ENCODE measurements at regions not wholly inside any gene's neighbourhood (a gene's known extent, or its start where the extent isn't known, plus 50 kb on each side); places are given as distances from the start of the nearest gene placed in this dataset.

- H3K4me3 ChIP-seq (ENCODE audit: low read length), result no peak overlapping the region
- no peak for DNase-seq (ENCODE audit: low read depth)
- TF ChIP-seq, protein P1, sequence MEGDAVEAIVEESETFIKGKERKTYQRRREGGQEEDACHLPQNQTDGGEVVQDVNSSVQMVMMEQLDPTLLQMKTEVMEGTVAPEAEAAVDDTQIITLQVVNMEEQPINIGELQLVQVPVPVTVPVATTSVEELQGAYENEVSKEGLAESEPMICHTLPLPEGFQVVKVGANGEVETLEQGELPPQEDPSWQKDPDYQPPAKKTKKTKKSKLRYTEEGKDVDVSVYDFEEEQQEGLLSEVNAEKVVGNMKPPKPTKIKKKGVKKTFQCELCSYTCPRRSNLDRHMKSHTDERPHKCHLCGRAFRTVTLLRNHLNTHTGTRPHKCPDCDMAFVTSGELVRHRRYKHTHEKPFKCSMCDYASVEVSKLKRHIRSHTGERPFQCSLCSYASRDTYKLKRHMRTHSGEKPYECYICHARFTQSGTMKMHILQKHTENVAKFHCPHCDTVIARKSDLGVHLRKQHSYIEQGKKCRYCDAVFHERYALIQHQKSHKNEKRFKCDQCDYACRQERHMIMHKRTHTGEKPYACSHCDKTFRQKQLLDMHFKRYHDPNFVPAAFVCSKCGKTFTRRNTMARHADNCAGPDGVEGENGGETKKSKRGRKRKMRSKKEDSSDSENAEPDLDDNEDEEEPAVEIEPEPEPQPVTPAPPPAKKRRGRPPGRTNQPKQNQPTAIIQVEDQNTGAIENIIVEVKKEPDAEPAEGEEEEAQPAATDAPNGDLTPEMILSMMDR (conservative IDR thresholded peaks at IDR 0.05; ENCODE audit: low read depth, low read length), result no peak
These were observed 339.6 kb downstream of the ANKRD50 start for GRCh38 chr4:124372916-124373315.

- no peak for DNase-seq (ENCODE audit: low read depth)
- TF ChIP-seq, protein P1 (conservative IDR thresholded peaks at IDR 0.05; ENCODE audit: low read depth, low read length), result no peak
- no peak overlapping the region for H3K4me3 ChIP-seq (ENCODE audit: low read length)
These were observed 326.4 kb downstream of the ANKRD50 start for GRCh38 chr4:124386163-124386562.

DNA sequence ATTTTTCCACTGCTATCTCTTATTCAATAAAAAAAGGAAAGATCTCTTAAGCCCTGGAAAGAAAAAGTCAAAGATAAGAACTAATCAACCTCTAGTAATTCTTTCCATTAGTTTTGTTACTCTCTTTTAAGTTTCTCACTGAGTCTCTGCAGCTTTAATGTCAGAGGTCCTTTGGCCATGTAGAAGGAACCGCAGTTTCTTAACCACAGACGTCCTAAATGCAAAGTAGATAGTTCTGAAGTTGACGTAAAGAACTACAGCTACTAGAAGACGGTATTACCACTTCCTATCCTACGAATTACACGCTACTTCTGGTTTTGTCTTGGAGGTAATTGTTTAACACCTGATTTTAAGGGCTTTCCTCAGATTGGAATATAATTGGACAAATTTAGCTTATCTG is 325.9 kb downstream of the ANKRD50 start:
- no peak overlapping the region for H3K4me3 ChIP-seq (ENCODE audit: low read length)
- TF ChIP-seq, protein P1 (conservative IDR thresholded peaks at IDR 0.05; ENCODE audit: low read depth, low read length), result no peak
- DNase-seq (ENCODE audit: low read depth), result no peak

- no peak overlapping the region for H3K4me3 ChIP-seq (ENCODE audit: low read length)
- DNase-seq (ENCODE audit: low read depth), result no peak
- TF ChIP-seq, protein P1 (conservative IDR thresholded peaks at IDR 0.05; ENCODE audit: low read depth, low read length), result no peak
These were observed 322.9 kb downstream of the ANKRD50 start for GRCh38 chr4:124389591-124389990.

GRCh38 chr4:124390861-124391260 is 321.7 kb downstream of the ANKRD50 start:
- TF ChIP-seq, protein P1 (conservative IDR thresholded peaks at IDR 0.05; ENCODE audit: low read depth, low read length), result no peak
- DNase-seq (ENCODE audit: low read depth), result no peak
- H3K4me3 ChIP-seq (ENCODE audit: low read length), result no peak overlapping the region

DNA sequence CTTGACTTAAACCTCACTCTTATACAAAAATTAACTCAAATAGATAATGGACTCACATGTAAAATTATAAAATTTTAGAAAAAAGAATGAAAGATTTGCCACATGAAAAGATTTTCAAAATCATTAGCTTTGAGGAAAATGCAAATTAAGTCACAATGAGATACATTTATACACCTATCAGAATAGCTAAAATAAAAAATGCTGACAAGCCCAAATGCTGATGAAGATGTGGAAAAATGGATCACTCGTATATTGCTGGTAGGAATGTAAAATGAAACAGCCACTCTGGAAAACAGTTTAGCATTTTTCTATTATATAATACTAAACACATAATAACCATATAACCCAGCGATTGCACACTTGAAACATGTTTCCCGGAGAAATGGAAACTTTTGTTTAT is 316.2 kb downstream of the ANKRD50 start:
- DNase-seq (ENCODE audit: low read depth), result no peak
- H3K4me3 ChIP-seq (ENCODE audit: low read length), result no peak overlapping the region
- TF ChIP-seq, protein P1 (conservative IDR thresholded peaks at IDR 0.05; ENCODE audit: low read depth, low read length), result no peak

DNA sequence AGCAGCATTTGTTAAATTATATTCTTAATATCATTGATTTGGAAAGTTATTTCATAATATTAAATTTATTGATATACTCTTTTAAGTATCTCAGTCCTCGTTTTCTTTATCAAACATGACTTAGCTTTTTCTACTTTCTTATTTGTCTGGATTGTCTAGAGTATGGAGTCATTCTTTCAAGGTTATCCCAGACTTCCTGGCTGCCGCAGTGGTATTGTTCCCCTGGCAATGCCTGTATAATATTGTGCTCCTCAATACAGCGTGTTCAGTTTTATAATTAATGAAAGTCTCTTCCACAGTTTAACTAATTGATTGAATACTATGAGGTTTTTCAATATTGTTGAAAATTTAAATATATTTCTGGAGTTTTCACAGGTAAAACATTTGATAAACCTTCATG is 310.9 kb downstream of the ANKRD50 start:
- TF ChIP-seq, protein P1 (conservative IDR thresholded peaks at IDR 0.05; ENCODE audit: low read depth, low read length), result no peak
- no peak for DNase-seq (ENCODE audit: low read depth)
- no peak overlapping the region for H3K4me3 ChIP-seq (ENCODE audit: low read length)
